Progenitor cell of endocrine pancreas (in vitro differentiated cells): ENCODE measurements at regions not wholly inside any gene's neighbourhood (a gene's known extent, or its start where the extent isn't known, plus 50 kb on each side); places are given as distances from the start of the nearest gene placed in this dataset.
"Not testable (repeated sequence)": the region's sequence is repeated elsewhere in the genome, so short reads cannot be mapped to it uniquely, and the experiment has no call there.

Source experiments
- DNase-seq: peaks from one replicate; pipeline ENCODE4 v3.0.0; 2021; ENCODE audit warnings: low spot score; ENCODE audit not compliant: unreplicated experiment
- H3K27ac Mint-ChIP-seq: 2 replicates; pipeline ENCODE4 v1.8.0; 2021; ENCODE audit warnings: mild to moderate bottlenecking, moderate library complexity, mixed read lengths
- H3K27me3 Mint-ChIP-seq: 2 replicates; pipeline ENCODE4 v1.8.0; 2021; ENCODE audit warnings: mixed read lengths
- H3K36me3 Mint-ChIP-seq: 2 replicates; pipeline ENCODE4 v1.8.0; 2022; ENCODE audit warnings: mixed read lengths; ENCODE audit not compliant: insufficient read depth
- H3K4me1 Mint-ChIP-seq: 2 replicates; pipeline ENCODE4 v1.8.0; 2021; ENCODE audit warnings: low read depth, mixed read lengths
- H3K4me3 Mint-ChIP-seq: 2 replicates; pipeline ENCODE4 v1.8.0; 2021; ENCODE audit warnings: low read depth, mild to moderate bottlenecking, moderate library complexity, mixed read lengths
- H3K9me3 Mint-ChIP-seq: 2 replicates; pipeline ENCODE4 v1.8.0; 2021; ENCODE audit warnings: low read depth, mixed read lengths
- TF ChIP-seq, protein P1 (sequence below): fragments of 200-600 bp; sonication (generic); IDR thresholded peaks from one replicate; pipeline ENCODE4 v1.5.0; 2021; ENCODE audit warnings: antibody characterized with exemption, mild to moderate bottlenecking; ENCODE audit not compliant: unreplicated experiment

DNA sequence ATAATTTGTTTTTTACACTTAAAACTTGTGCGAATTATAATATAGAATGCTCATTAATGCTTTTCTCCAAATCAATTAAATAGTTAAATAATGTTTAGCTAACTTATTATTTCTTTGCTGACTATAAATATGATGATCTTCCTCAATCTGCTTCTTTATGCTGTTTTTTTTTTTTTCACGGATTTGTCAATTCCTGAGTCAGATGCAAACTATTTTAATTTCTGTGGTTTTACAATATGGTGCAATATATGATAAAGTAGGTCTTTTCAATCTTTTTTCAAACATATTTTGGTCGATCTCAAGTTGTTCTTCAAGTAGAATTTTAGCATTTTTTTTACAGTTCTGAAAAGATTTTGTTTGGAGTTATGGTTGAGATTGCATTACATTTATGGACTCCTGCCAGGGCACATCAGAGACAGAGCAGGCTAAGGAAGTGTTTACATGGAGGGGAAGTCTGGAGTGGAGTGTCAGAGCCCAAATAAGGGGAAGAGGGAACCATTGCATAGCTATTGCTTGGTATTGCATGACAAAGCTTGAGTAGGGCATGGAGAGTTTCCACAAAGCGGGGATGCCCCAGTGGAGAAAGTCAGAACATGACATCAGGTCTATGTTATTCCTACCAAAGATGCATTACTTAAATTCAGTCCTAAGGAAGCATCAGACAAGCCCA is 204.4 kb downstream of the OTUD1 start:
- Mint-ChIP-seq H3K4me1 (no peaks in the 10 kb centered on the region), H3K36me3 (no peaks in the 10 kb centered on the region), H3K27ac (no peak overlapping the region), H3K4me3 (no peak overlapping the region), H3K27me3 (peaks cover 42% of the 10 kb centered on the region), H3K9me3 (no peaks in the 10 kb centered on the region)
- no peak for DNase-seq
- TF ChIP-seq, protein P1, sequence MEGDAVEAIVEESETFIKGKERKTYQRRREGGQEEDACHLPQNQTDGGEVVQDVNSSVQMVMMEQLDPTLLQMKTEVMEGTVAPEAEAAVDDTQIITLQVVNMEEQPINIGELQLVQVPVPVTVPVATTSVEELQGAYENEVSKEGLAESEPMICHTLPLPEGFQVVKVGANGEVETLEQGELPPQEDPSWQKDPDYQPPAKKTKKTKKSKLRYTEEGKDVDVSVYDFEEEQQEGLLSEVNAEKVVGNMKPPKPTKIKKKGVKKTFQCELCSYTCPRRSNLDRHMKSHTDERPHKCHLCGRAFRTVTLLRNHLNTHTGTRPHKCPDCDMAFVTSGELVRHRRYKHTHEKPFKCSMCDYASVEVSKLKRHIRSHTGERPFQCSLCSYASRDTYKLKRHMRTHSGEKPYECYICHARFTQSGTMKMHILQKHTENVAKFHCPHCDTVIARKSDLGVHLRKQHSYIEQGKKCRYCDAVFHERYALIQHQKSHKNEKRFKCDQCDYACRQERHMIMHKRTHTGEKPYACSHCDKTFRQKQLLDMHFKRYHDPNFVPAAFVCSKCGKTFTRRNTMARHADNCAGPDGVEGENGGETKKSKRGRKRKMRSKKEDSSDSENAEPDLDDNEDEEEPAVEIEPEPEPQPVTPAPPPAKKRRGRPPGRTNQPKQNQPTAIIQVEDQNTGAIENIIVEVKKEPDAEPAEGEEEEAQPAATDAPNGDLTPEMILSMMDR = no peak

DNA sequence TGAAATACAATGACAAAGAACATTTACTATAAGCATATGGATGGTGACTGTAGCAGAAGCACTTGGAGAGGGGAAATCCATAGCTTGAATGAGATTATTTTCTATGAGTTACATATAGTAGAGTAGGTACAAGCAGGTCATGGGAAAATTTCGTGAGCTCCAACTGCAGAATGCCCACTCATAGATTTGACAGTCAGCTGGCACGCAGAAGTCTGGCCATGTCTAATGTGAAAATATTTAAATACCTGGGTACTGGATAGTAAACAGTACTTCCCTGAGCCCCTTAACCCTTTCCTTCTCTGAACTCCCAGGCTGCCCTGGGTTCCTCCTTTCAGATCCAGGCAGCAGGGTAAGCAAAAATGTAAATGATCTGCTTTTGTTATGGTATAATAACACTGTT is 209.7 kb downstream of the OTUD1 start:
- Mint-ChIP-seq H3K4me1 (peaks cover 2% of the 10 kb centered on the region), H3K36me3 (no peaks in the 10 kb centered on the region), H3K4me3 (no peak overlapping the region), H3K27ac (no peak overlapping the region), H3K27me3 (peaks cover 20% of the 10 kb centered on the region), H3K9me3 (no peaks in the 10 kb centered on the region)
- no peak for DNase-seq
- TF ChIP-seq, protein P1 = no peak

DNA sequence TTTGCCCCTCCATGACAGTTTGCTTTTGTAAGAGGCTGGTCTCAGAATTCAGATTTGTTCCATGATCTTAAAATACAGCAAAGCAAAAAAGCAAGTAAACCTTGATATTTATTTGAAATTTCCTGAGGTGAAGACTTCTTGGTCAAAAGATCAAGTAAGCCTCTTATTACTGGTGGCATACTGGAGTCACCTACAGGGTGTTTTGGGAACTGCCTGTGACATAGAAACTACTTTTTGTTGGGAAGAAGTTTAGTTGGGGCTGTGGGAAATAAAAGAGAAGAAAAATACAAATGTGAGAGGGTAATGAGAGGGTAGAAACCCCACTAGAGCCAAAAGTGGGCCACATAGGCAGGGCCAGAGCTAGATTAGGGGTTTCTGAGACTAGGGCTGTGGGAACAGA is 217.9 kb downstream of the OTUD1 start:
- no peak overlapping the region for H3K4me3 Mint-ChIP-seq
- H3K27ac Mint-ChIP-seq = no peak overlapping the region
- peaks cover 3% of the 10 kb centered on the region for H3K4me1 Mint-ChIP-seq
- no peaks in the 10 kb centered on the region for H3K9me3 Mint-ChIP-seq
- TF ChIP-seq, protein P1 = peak; percentile 70
- no peaks in the 10 kb centered on the region for H3K36me3 Mint-ChIP-seq
- DNase-seq = no peak
- H3K27me3 Mint-ChIP-seq = peaks cover 23% of the 10 kb centered on the region

DNA sequence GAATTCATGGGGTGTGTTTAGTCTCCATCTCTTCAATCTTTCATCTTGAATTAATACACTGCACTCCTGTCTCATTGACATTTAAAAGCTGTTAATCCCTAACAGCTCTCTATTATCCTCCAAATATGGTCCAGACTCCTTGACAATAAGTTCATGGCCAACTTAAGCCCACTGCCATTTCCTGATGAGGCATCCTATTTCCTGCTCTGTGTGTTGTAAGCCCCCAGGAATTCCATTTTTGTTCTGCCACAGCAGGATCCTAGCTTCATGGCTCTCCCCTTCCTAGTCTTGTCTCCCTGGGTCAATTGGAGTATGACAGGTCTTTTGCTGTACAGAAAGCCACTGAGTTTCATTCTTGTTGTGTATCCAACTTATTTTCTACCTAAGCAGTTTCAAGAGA is 218.8 kb downstream of the OTUD1 start:
- DNase-seq = no peak
- peaks cover 3% of the 10 kb centered on the region for H3K4me1 Mint-ChIP-seq
- H3K27ac Mint-ChIP-seq = no peak overlapping the region
- no peaks in the 10 kb centered on the region for H3K9me3 Mint-ChIP-seq
- TF ChIP-seq, protein P1 = no peak
- H3K4me3 Mint-ChIP-seq = no peak overlapping the region
- H3K36me3 Mint-ChIP-seq = no peaks in the 10 kb centered on the region
- peaks cover 23% of the 10 kb centered on the region for H3K27me3 Mint-ChIP-seq

DNA sequence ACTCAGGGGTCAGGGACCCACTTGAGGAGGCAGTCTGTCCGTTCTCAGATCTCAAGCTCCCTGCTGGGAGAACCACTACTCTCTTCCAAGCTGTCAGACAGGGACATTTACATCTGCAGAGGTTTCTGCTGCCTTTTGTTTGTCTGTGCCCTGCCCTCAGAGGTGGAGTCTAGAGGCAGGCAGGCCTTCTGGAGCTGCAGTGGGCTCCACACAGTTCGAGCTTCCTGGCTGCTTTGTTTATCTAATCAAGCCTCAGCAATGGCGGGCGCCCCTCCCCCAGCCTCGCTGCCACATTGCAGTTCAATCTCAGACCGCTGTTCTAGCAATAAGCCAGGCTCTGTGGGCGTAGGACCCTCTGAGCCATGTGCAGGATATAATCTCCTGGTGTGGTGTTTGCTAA is 233.0 kb downstream of the OTUD1 start:
- not testable (repeated sequence) for DNase-seq, H3K9me3 Mint-ChIP-seq, H3K36me3 Mint-ChIP-seq, H3K4me3 Mint-ChIP-seq, H3K4me1 Mint-ChIP-seq, H3K27me3 Mint-ChIP-seq, H3K27ac Mint-ChIP-seq

DNA sequence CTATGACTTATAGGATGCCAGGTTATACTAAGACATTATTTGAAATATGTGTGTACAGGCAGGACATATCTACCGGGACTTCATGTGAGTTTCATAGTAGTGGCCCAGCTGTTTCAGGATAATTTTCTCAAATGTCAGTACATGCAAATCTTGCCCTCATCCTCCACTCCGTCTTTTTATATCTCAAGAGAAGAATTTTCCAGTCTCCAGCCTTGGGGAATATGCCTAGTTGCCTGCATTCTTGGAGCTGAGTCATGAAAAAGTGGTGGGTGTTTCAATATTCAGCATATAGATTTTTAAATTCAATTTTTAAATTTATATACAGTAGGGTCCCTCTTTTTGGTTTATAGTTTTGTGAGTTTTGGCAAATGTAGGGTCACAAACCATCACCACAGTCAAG is 236.7 kb downstream of the OTUD1 start:
- TF ChIP-seq, protein P1 = no peak
- no peak for DNase-seq
- Mint-ChIP-seq H3K36me3 (no peaks in the 10 kb centered on the region), H3K27ac (no peak overlapping the region), H3K27me3 (peaks cover 7% of the 10 kb centered on the region), H3K4me1 (peaks cover 8% of the 10 kb centered on the region), H3K9me3 (peaks cover 4% of the 10 kb centered on the region), H3K4me3 (no peak overlapping the region)
